H54 (cell line): ENCODE measurements at regions not wholly inside any gene's neighbourhood (a gene's known extent, or its start where the extent isn't known, plus 50 kb on each side); places are given as distances from the start of the nearest gene placed in this dataset.

ENCODE experiments used
- DNase-seq: peaks from one replicate; pipeline ENCODE4 v3.0.0; 2011; ENCODE audit warnings: low spot score, mixed read lengths; ENCODE audit not compliant: insufficient read length
- FAIRE-seq: peaks from 3 replicates; lab custom pipeline; 2011; peaks lifted over from hg19 to GRCh38; lab: Jason Lieb, UNC
- POLR2A ChIP-seq: IDR thresholded peaks from 2 replicates; pipeline ENCODE4 v1.6.1; 2011; ENCODE audit warnings: low read depth, mild to moderate bottlenecking, low read length

- no peak for TF ChIP-seq POLR2A
- FAIRE-seq (no peak), DNase-seq (no peak)
Observed at GRCh38 chr18:61756244-61756643, 136.6 kb downstream of the RNF152 start.

DNA sequence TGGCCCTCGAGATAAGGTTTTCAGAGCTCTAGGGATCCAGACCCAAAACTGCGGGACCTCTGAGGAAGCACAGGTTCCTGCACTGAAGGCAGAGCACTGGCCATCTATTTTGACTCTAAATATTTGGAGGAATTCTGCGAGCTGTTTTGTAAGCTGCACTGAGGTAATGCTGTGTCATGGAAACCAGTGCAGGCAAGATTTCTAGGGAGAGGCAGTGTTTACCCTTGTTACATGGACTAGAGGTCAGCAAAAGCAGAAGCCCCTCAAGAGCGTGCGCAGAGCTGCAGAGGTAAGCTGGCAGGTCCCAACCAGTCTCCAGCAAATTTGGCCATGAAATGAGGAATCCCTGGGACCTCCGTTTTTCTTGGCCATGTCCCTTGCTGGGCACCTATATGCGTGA lies 137.3 kb downstream of the RNF152 start:
- FAIRE-seq = no peak
- TF ChIP-seq POLR2A = no peak
- DNase-seq = no peak

DNA sequence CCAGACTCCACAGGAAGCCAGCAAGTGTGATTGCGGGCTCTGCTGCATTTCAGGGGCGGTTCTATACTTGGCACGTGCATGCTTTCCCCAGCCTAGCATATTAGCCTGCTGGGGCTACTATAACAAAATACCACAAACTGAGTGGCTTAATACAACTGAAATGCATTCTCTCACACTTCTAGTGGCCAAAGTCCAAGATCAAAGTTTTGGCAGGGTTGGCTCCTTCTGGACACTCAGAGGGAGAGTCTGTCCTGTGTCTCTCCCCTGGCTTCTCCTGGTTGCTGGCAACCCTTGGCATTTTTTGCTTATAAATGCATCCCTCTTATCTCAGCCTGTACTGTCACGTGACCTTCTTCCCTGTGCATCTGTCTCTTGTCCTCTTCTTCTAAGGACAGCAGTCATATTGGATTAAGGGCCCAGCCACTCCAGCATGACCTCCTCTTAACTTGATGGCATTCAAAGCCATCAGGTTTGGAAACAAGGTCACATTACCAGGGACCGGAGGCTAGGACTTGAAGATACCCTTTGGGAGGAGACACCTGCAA lies 138.7 kb downstream of the RNF152 start:
- TF ChIP-seq POLR2A = no peak

GRCh38 chr18:61753373-61753772 lies 139.4 kb downstream of the RNF152 start:
- DNase-seq = no peak
- no peak for FAIRE-seq

More for the DNA sequence above, 138.7 kb downstream of the RNF152 start:
- DNase-seq = no peak
- FAIRE-seq = no peak

GRCh38 chr18:61752973-61753372 lies 139.8 kb downstream of the RNF152 start:
- TF ChIP-seq POLR2A = no peak
- FAIRE-seq (no peak), DNase-seq (no peak)

More at GRCh38 chr18:61753373-61753772, 139.4 kb downstream of the RNF152 start:
- no peak for TF ChIP-seq POLR2A

GRCh38 chr18:61750840-61751668 lies 141.8 kb downstream of the RNF152 start:
- no peak for TF ChIP-seq POLR2A
- FAIRE-seq (no peak), DNase-seq (no peak)

DNA sequence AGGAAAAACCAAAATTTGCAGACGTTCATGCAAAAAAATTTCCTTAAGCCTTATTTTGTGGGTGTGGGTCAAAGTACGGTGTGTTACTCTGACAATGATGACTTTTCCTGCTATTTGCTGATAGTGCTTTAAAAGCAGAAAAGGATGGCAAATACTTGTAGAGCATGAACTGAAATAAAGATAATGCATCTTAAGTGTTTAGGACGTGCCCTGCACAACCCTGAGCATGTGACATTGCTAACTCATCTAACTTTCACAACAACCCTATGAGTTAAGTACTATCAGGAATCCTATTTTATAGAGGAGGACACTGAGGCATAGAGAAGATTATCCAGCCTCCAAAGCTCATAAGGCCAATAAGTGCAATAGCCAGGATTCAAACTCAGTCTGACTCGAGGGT lies 143.3 kb downstream of the RNF152 start:
- no peak for FAIRE-seq
- no peak for TF ChIP-seq POLR2A
- no peak for DNase-seq

DNA sequence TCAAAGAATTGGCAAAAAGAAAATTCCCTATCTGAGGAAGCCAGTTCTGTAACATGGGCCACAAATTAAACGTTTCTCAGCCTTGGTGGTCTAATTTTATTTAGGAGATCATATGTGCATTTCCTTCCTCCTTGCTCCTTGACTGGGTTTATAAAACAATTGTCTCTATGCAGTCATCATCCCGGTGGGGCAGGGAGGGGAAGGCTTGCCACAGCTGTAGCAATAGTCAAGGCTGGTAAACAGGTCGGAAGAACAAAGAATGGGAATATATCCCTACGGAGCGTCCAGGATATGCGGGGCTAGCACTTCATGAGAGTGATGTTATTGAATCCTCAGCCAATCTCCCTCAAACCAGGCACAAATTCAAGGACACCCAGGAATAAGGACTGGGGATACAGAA lies 143.8 kb downstream of the RNF152 start:
- DNase-seq = no peak
- FAIRE-seq = no peak
- TF ChIP-seq POLR2A = no peak

DNA sequence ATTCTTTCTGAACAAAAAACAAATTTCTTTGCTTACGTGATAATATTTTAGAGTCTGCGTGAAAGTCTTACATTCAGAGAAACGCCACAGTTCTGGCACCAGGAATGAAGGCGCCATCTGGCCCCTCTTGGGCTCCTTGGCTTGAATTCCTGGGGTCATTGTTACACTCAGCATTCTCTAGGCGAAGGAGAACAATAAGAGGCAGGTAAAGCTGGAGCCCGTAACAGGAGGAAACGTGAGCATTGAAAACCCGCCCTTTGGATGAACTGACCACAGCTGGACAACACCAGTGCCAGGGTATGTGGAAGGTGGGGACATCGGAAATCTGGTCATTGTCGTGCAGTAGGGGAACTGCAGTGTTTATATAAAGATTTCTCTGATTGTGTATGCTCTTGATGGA lies 144.8 kb downstream of the RNF152 start:
- TF ChIP-seq POLR2A = no peak
- no peak for FAIRE-seq
- DNase-seq = no peak

DNA sequence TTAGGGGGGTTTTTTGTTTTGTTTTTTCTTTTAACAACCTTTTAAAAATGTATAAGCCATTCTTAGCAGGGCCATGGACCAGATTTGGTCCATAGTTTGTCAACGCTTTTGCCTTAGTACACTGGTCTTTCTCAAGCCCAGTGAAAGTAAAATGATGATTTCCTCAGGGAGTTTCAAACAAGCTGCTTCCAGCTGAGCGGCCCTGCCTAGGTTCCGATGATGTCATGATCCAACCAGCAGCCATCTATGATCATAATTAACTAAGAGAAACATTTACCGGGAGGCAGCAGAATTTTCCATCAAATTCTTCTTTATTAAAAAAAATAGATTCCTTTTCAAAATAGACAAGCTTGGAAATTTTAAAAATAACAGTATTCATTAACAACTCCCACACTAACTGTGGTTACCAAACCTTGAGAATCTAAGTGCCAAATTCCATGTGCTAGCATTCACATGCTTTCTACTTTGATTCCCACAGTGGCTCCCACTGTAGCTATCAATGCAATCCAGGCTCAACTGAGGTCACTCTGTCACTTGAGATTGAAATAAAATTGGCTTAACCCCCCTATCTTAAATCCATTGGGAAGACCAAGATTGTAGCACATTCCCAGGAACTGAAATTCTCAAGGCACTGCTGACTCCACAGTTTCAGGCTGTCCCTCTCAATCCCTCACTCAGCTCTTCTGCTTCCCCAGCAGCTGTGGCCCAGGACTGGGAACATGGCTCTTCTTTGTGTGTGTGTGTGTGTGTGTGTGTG lies 148.9 kb downstream of the RNF152 start:
- no peak for TF ChIP-seq POLR2A
- no peak for FAIRE-seq
- no peak for DNase-seq

DNA sequence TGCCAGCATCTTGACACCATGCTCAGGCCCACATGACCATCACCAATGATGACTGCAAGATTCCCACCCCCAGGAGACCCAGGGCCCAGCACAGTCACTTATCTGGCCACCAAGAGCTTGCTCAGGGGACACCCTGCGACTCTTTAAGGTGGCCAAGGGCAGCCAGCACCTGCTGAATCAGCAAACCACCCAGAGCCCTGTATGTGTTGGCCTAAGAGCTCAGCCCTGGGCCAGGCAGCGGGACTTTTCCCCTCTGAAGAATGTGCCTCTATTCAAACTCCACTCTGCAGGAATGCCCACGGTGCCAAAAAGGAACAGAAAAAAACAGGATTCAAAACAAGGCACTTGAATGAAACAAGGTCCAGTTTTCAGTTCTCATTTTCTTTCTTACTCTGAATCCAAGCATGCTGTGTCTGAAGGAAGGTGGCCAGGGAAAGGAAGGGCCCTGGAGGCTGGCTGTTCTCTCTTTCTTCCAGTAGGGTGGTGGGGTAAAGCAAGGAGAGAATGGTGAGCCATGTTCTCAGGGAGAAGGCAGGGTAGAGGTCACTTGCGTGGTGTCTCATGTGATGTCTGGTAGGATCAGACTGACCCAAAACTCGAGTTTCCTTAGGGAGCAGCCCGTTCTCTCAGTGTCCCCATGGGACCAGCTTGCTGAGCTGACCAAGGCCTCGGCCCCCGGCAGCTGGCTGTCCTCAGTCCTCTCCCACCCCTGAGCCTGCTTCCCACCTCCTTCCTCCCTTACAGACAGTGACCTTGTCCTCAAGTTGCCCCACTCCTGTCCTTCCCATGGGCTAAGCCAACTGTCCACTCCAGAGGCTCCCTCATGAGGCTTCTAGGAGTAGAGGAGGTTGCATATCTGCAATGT lies 150.0 kb downstream of the RNF152 start:
- FAIRE-seq (no peak), DNase-seq (no peak)
- TF ChIP-seq POLR2A = no peak

- no peak for FAIRE-seq
- no peak for TF ChIP-seq POLR2A
- no peak for DNase-seq
Observed at GRCh38 chr18:61741881-61742454, 150.8 kb downstream of the RNF152 start.

DNA sequence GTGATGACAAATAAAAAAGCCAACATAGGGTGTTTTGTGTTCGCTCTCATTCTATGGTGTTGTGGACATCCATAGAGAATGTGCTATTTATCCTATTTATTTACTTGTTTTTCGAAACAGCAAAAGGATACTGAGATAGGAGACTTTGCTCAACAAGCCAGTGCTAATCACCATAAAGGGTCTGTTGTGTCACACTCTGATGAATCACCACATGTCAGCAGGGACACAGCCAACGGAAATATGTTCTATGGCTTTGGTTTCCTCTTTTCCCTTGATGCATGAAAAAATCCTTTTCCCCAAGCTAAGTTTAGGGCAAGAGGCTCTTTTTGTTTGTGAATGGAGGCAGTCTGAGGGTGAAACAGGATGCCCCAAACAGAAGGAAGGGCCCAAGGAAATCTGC lies 154.3 kb downstream of the RNF152 start:
- no peak for DNase-seq
- TF ChIP-seq POLR2A = no peak
- FAIRE-seq = no peak

- no peak for TF ChIP-seq POLR2A
- DNase-seq = no peak
- FAIRE-seq = no peak
Observed at GRCh38 chr18:61738042-61738441, 154.8 kb downstream of the RNF152 start.
